Caco-2 (cell line): ENCODE measurements at regions not wholly inside any gene's neighbourhood (a gene's known extent, or its start where the extent isn't known, plus 50 kb on each side); places are given as distances from the start of the nearest gene placed in this dataset.
A peak's percentile ranks its signal among the peaks of the same experiment; 100 is the strongest.

Experiments
- BruUV-seq: library from RNA; stranded (reverse); fragments of 400-500 nt; replicated peaks from 2 replicates; lab custom pipeline; 2021; lab: Mats Ljungman, UMichigan
- CTCF ChIA-PET: fragments of 300-600 bp; sonication (Branson Sonifier 250); formaldehyde crosslinking; loops from one replicate; lab custom pipeline; 2022; ENCODE audit warnings: antibody characterized with exemption; lab: Charles Lee
- POLR2A ChIA-PET: fragments of 300-600 bp; sonication (Branson Sonifier 250); formaldehyde crosslinking; loops from one replicate; lab custom pipeline; 2022; ENCODE audit warnings: antibody characterized with exemption; lab: Charles Lee
- DNase-seq, 2 experiments: peaks; one replicate each; pipeline versions ENCODE4 v3.0.0 to v3.0.0-alpha.2; 2020 to 2022
- H3K27me3 ChIP-seq: replicated peaks from 2 replicates; pipeline ENCODE4 v1.6.0; 2011; ENCODE audit warnings: low read length; ENCODE audit not compliant: control insufficient read depth, insufficient read depth
- H3K36me3 ChIP-seq: 2 replicates; pipeline ENCODE4 v1.5.1; 2011; ENCODE audit warnings: low read length; ENCODE audit not compliant: control insufficient read depth, insufficient read depth
- H3K4me1 ChIP-seq: fragments of 250-450 bp; sonication (Bioruptor Pico); 2 replicates; pipeline ENCODE4 v1.5.1; 2020; ENCODE audit warnings: mild to moderate bottlenecking
- H3K4me3 ChIP-seq: 2 replicates; pipeline ENCODE4 v1.5.1; 2011; ENCODE audit warnings: low read depth, mild to moderate bottlenecking, control low read depth, low read length
- H3K9me3 ChIP-seq: fragments of 250-450 bp; sonication (Bioruptor Pico); 2 replicates; pipeline ENCODE4 v1.5.1; 2020; ENCODE audit warnings: mild to moderate bottlenecking, moderate library complexity
- H3K27ac Mint-ChIP-seq: one replicate; pipeline ENCODE4 v1.8.0; 2022; ENCODE audit warnings: mixed read lengths; ENCODE audit not compliant: unreplicated experiment
- H3K27me3 Mint-ChIP-seq: one replicate; pipeline ENCODE4 v1.8.0; 2022; ENCODE audit warnings: mixed read lengths; ENCODE audit not compliant: insufficient read depth, unreplicated experiment
- H3K36me3 Mint-ChIP-seq: one replicate; pipeline ENCODE4 v1.8.0; 2022; ENCODE audit warnings: mild to moderate bottlenecking, mixed read lengths; ENCODE audit not compliant: insufficient read depth, unreplicated experiment
- H3K4me1 Mint-ChIP-seq: one replicate; pipeline ENCODE4 v1.8.0; 2022; ENCODE audit warnings: low read depth, mixed read lengths; ENCODE audit not compliant: unreplicated experiment
- H3K4me3 Mint-ChIP-seq: one replicate; pipeline ENCODE4 v1.8.0; 2022; ENCODE audit warnings: mild to moderate bottlenecking, moderate library complexity, mixed read lengths; ENCODE audit not compliant: unreplicated experiment
- H3K9me3 Mint-ChIP-seq: one replicate; pipeline ENCODE4 v1.8.0; 2022; ENCODE audit warnings: mixed read lengths; ENCODE audit not compliant: unreplicated experiment
- intact Hi-C: fragments of 100-400 bp; cut with micrococcal nuclease; formaldehyde crosslinking; loops from one replicate; pipeline ENCODE4 v1.10.0; 2022; ENCODE audit not compliant: unreplicated experiment
- TF ChIP-seq, protein P1 (sequence below), 2 experiments: fragments of 200-600 bp in 1 of 2; IDR thresholded peaks; 1 replicate in 1 of 2; 2 replicates in 1 of 2; pipeline versions ENCODE4 v1.5.1 to v1.8.0; 2011 to 2022; ENCODE audit warnings: antibody characterized with exemption in 1 of 2, control low read depth in 1 of 2, inconsistent platforms in 1 of 2, low read depth in 1 of 2, low read length in 1 of 2, mild to moderate bottlenecking in 1 of 2, moderate library complexity in 1 of 2; ENCODE audit not compliant: insufficient read depth in 1 of 2, severe bottlenecking in 1 of 2, unreplicated experiment in 1 of 2

- BruUV-seq: no TSS peak
Measured at GRCh38 chr11:26276798-26277424, 55.0 kb upstream of the ANO3 start.

GRCh38 chr11:26278354-26278753 is 53.6 kb upstream of the ANO3 start:
- ChIA-PET CTCF (no interaction called here), POLR2A (no interaction called here)
- H3K36me3 ChIP-seq: no peaks in the 10 kb centered on the region
- H3K4me1 ChIP-seq: no peaks in the 10 kb centered on the region
- no peak overlapping the region for H3K4me3 Mint-ChIP-seq
- intact Hi-C loops: no loop called here
- peaks cover 4% of the 10 kb centered on the region for H3K27me3 Mint-ChIP-seq
- H3K9me3 ChIP-seq: no peaks in the 10 kb centered on the region
- no peaks in the 10 kb centered on the region for H3K27me3 ChIP-seq
- DNase-seq: no peak
- BruUV-seq: no TSS peak
- TF ChIP-seq, protein P1, sequence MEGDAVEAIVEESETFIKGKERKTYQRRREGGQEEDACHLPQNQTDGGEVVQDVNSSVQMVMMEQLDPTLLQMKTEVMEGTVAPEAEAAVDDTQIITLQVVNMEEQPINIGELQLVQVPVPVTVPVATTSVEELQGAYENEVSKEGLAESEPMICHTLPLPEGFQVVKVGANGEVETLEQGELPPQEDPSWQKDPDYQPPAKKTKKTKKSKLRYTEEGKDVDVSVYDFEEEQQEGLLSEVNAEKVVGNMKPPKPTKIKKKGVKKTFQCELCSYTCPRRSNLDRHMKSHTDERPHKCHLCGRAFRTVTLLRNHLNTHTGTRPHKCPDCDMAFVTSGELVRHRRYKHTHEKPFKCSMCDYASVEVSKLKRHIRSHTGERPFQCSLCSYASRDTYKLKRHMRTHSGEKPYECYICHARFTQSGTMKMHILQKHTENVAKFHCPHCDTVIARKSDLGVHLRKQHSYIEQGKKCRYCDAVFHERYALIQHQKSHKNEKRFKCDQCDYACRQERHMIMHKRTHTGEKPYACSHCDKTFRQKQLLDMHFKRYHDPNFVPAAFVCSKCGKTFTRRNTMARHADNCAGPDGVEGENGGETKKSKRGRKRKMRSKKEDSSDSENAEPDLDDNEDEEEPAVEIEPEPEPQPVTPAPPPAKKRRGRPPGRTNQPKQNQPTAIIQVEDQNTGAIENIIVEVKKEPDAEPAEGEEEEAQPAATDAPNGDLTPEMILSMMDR (IDR thresholded peaks at IDR 0.05; ENCODE audit: insufficient read depth in 1 of 2, low read depth in 1 of 2, low read length in 1 of 2, severe bottlenecking in 1 of 2, unreplicated experiment in 1 of 2): no peak
- H3K36me3 Mint-ChIP-seq: no peaks in the 10 kb centered on the region
- H3K9me3 Mint-ChIP-seq: no peaks in the 10 kb centered on the region
- H3K4me1 Mint-ChIP-seq: no peaks in the 10 kb centered on the region
- no peak overlapping the region for H3K4me3 ChIP-seq
- H3K27ac Mint-ChIP-seq: no peak overlapping the region

More at GRCh38 chr11:26276798-26277424, 55.0 kb upstream of the ANO3 start:
- Histone ChIP-seq H3K27me3 (no peaks in the 10 kb centered on the region), H3K4me3 (no peak overlapping the region), H3K36me3 (no peaks in the 10 kb centered on the region), H3K9me3 (no peaks in the 10 kb centered on the region), H3K4me1 (no peaks in the 10 kb centered on the region)
- ChIA-PET CTCF (interaction anchor here (1.0 to 1.6 kb wide), 2 partner anchors 139 to 295 kb away, joined by 3 to 6 read pairs; no protein-coding TSS in a partner anchor), POLR2A (no interaction called here)
- TF ChIP-seq, protein P1 (IDR thresholded peaks at IDR 0.05; ENCODE audit: insufficient read depth in 1 of 2, low read depth in 1 of 2, low read length in 1 of 2, severe bottlenecking in 1 of 2, unreplicated experiment in 1 of 2): peak; percentile 89 to 93
- no peaks in the 10 kb centered on the region for H3K4me1 Mint-ChIP-seq
- H3K4me3 Mint-ChIP-seq: no peak overlapping the region
- H3K27me3 Mint-ChIP-seq: peaks cover 6% of the 10 kb centered on the region
- no peak overlapping the region for H3K27ac Mint-ChIP-seq
- intact Hi-C loops: loop anchor here (1.0 to 2.0 kb wide), 3 partner anchors 142 to 295 kb away; no protein-coding TSS in a partner anchor
- H3K36me3 Mint-ChIP-seq: no peaks in the 10 kb centered on the region
- H3K9me3 Mint-ChIP-seq: no peaks in the 10 kb centered on the region
- peak; percentile 42 to 62 for DNase-seq
